NCI-H1436 (cell line): ENCODE measurements at regions not wholly inside any gene's neighbourhood (a gene's known extent, or its start where the extent isn't known, plus 50 kb on each side); places are given as distances from the start of the nearest gene placed in this dataset.

Source experiments
- DNase-seq: peaks from one replicate; lab custom pipeline; 2025; lab: John Stamatoyannopoulos, UW

DNA sequence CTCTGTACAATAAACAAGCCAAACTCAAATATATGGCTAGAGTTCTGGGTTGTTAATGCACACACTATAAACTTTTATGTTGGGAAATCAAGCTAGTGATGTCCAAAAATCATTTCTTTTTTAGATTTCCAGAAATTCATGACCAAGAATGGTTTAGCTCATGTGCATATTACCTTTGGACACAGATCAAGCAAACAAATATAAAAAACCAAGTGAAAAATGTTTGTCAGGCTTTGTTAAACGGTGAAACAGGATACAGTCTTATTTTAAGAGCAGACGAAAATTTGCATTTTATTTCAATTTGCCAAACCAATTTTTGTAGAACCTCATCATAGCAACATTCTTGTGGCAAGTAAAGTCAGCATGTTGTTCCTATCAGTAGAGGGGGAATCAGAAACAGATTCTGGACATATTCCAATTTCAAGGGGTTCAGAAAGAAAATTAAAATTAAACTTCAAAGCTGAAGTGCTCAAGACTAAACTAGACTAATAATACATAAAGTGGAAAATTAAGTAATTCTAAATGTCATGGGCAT, 413.6 kb downstream of the TRIML1 start:
- no peak for DNase-seq

DNA sequence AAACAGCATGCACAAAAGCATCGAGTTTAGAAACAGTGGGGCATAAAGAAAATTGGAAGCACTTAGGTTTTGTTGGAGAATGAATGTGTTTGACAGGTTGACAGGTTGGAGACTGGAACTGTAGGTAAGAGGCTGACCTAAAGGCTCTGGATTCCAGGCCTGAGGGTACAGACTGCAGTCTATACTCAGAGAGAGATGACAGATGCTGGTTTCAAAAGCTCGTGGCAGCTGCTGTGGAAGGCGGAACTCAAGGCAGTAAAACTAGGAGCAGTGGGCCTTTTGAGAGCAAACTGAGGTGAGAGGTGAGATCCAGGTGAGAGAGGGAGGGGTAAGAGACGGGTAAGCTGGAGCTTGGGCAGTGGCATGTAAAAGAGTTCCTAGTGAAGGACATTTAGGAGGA, 415.2 kb downstream of the TRIML1 start:
- no peak for DNase-seq

DNA sequence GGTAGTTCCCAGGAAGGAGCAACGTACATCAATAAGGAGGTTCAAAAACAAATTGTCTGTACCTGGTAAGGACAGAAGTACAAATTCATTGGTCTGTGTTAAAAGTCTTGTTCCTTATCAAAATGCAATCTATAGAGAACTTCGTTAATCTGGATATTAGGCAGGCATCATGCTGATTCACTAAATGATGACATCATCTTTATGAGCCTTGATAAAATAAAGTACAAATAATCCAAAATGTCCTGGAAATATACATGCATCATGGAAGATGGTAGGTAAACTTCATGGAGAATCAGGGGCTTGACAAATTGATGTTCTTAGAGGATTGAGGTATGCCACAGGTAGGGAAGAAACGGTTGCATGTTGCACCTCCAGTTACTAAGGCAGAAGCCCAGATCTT, 433.9 kb downstream of the TRIML1 start:
- no peak for DNase-seq

DNA sequence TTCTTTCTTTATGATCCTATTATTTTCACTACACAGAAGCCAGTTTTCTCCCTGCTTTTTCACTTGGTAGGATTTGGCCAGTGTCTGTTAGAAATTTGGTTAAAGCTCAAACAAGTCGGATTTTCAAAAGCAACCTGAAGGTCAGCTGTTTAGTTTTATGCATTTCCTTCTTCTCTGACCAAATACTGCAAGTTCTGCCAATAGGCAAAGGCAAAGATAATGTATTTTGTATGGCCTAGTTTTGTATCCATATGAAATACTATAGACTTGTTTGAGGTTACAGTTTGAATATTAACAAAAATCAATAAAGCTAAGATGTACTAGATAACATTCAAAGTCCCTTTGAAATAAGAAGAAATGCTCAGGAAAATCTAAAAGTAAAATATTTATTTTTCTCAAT, 439.4 kb downstream of the TRIML1 start:
- DNase-seq: no peak

DNA sequence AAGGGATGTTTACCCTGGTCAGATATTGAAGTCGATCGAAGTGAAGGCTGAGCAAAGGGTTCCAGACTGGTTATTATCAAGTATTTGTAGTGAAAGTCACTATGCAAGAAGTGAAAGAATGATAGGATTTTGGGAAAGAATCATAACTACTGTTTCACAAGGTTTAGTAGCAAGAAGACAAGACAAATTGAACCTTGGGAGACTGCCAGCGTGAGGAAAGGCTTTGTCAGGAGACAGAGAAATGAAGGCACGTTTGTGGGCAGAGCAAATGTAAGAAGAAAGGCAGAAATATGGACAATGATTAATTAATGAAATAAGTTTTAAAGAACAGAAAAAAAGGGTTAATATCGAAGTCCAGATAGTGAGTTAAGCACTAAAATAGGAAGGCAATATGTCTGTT, 456.8 kb downstream of the TRIML1 start:
- no peak for DNase-seq

DNA sequence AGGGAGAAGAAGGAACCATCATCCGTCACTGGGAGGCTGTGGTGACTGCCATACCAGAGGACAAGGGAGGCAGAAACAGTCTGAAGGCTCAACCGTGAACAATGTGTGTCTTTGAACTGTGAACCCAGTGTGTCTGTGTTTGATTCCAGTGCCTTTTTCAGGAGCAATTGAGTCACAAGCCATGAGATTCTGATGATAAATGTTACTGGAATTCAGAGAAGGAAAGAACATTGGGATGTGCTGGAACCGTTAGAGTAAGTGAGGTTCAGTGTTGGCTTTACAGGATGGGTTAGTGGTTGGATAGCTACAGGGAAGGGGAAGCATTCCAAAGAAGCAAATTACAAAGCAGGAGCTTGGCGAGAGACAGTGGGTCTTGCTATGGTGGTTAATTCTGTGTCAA, 464.4 kb downstream of the TRIML1 start:
- no peak for DNase-seq

DNA sequence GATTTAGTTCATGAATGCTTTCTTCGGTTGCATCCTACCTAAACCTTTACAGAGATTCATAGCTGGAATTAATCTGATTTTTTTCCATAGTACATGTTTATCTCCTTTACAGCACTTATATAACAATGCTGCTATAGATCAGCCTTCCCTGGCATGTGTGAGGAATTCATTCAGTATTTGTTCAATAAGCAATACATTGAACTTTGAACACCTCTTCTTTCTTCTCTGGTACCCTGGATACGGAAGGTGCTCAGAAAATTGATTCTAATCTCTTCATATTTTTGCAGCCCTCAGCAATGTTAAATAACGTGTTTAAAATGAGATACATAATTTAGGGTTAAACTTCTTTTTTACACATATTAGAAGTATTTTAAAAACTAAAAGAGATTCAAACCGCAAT, 467.4 kb downstream of the TRIML1 start:
- no peak for DNase-seq

DNA sequence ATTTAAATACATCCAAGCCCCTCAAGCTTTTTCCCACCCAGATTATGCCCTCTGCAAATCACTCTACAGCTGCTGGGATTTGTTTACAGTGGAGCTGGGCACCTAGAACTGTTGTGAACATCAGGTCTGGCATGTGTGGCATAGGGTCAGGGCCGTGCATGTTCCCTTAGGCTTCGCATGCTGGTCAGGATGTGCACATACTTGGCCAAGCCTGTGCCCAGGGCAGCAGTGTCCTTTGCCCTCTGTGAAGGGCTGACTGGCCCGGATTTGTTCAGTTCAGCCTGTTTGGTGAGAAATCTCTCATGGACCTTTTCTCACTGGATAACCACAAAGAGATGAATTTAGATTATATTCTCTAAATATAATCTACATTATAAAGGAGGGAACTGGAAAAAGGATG, 471.9 kb downstream of the TRIML1 start:
- DNase-seq: no peak

DNA sequence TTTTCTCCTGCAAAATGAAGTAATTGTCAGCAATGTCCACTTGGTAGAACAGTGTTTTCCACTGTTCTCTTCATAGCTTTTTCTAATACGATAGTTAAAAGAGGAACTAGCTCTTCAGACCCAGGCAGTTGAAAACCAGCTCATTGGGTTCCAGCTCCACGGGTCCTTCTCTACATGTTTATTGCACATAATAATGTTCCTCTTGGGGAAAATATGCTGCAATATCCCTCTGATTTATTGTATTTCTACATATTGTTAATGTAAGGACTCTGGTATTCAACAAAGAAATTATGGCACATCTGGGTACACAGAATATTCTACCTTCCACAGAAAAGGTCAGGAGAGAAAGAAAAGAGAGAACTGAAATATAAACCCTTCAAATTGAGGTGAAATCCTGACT, 473.4 kb downstream of the TRIML1 start:
- DNase-seq: no peak

DNA sequence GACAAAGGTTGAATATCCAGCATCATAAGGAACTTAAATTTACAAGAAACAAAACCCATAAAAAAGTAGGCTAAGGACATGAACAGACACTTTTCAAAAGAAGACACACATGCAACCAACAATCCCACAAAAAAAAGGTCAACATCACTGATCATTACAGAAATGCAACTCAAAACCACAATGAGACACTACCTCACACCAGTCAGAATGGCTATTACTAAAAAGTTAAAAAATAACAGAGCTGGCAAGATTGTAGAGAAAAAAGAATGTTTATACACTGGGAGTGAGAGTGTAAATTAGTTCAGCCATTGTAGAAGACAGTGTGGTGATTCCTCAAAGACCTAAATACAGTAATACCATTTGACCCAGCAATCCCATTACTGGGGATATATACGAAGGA, 474.7 kb downstream of the TRIML1 start:
- no peak for DNase-seq

DNA sequence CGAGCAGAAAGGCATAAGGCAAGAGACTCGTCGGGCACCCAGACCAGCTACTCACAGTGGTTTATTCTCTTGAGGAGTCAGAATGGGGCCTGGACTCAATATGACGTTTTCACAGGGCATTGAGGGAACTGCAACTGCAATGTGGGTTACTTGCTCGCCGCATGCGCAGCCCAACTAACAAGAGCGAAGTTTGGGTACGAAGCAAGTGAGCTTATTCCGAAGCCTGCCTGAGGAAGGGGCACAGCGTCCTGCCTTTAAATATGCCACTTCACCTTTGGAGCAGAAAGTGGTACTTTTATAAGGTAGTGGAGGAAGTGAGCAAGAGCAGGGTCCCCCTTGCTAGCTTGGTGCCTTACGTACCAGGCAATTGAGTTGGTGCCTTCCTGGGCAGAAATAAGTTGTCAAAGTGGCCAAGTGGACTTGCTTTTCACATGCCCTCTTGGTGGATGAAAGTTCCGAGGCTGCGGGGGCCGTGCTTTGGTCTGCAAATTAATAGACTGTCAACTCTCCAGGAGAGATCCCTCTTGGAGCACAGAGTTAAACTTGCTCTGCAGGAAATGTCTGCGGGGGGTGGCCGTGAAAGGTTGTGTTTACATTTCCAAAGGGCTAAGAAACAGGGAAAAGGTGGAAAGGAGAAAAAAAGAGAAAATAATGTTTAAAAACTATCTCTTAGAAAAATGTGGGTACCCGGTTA, 480.4 kb downstream of the TRIML1 start:
- no peak for DNase-seq

DNA sequence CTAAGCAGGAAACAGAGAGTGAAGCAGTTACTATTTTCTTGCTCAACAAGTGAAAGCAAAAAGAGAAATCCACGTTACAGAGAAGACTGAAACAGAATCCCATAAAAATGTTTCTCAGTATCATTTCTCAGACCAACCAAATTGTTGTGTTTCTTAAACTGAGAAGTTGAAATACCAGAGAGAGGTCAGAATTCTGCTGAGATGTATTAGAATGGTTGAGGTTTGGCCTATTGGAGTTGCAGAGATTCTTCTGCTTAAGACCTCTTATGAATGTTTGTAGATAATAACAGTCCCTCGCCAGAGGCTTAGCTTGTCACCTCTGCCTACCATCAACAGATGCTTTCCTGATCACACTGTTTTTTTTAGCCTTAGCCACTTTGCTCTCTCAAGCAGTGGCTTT, 481.4 kb downstream of the TRIML1 start:
- DNase-seq: no peak

DNA sequence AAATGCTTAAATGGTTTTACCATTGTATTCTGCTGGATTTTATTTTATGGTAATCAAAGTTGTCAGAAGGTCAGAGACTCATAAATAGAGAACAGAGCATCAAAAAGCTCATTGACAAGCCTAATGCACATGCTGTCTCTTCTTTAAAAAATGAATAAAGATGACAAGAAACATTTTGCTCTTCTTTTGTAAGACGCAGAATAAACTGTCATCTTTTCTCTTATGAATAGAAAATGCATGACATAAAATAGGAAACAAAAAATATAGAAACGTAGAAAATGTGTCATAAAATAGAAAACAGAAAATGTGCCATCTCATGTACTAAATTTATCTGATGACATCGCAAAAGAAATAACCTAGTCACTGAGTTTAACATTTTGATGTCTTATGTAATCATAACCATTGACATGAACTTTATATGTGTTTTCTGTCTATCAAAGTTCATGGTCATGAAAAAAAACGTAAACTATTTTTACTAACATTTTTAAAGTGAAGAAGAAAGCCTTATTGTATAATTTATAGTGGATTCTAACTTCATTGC, 484.1 kb downstream of the TRIML1 start:
- no peak for DNase-seq

DNA sequence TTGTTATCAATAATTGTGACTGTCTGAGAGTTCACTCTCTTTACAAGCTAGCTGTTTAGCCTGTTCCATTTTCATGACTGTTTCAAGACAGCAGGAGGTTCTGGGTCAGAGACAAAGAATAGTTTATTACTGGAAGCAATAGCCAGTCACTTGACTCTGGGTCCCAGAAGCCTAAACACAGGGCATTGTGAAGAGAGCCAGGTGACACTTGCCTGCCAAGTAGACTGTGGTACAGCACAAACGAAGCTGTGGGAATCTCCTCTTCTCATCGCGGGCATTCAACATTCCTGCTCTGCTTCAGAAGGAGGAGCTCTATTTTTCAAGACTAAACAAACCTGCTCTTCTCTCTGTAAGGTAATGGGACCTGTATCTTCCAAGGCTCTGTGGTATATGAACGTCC, 485.1 kb downstream of the TRIML1 start:
- DNase-seq: no peak

DNA sequence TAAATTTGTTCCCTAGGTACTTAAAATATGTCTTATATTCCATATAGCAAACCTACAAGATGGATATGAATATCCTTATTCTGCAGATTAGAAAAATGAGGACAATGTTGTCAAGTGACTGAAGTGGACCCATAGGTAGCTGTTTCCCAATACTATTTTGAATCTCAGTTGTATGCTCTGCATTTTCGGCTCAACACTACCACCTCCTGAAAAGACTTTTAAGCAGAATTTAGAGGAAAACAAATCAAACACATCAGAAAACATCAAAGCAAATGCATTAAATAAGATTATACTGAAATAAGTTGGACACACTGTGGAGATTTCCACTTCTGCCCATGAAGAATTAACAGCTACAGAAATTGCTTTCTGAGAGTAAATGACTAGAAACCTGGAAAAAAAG, 488.7 kb downstream of the TRIML1 start:
- DNase-seq: no peak

DNA sequence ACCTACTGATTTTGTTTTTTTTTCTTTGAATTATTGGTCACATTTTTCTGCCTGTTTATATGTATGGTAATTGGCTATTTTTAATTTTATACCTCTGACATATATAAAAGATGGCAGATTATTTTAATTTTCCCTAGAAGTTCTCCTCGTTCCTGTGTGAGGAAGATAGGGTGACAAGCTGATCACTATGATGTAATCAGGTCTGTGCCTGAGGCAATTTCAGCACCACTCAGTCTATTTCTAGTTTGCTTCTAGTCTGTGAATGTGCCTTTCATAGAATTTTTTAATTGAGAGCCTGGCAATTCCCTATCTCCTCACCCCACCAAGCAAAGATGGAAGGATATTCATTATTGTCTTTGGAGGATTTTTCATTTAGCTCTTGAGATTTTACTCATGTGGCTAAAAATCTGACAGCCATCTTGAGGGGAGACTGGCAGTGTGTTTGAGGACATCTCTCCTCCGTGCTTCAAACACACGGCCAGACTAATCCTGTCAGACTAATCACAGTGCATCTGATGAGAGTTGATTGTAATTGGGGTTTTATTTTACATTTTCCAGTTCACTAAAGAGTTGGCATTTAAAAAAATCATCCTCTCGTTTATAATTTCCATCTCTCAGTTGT, 500.3 kb downstream of the TRIML1 start:
- DNase-seq: no peak

DNA sequence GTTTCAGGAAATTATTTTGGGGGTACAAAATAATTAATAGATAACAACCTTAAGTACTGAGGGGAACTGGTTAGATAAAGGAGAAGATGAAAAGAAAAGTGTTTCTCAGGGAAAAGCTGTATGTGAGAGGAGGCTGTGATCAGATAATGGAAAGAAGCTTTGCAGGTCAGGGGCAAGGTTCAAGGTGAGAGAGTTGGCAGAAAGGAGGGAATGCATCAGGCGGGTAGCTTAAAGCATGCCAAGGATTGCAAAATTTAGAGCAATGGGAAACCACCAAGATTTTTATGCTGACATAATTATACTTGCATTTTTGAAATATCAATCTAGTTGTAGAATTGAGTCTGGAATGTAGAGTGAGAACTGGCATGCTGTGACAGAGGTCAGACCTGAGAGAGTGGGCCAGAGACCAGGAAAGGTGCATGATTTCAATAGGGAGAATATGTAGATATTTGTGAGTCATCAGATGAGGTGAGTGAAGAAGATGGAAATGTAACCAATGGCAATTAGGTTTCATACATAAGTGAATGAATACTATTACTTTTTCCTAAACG, 508.7 kb downstream of the TRIML1 start:
- DNase-seq: no peak

DNA sequence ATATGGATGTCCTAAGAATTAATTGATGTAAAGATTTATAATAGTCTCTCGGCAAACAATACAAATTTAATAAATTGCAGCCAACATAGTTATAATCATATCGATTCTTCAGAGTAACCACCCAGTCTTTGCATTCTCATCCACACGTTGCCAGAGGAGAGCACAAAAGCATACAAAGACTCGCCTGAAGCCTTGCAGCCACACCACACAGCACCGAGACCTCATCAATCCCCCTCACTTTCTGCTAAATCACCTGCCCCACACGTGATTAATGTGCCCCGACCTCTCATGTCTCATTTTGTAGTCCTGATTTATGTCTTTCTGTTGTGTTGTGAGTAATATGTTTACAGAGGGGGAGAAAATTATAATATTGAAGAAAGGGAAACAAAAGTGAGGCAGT, 510.4 kb downstream of the TRIML1 start:
- no peak for DNase-seq

DNA sequence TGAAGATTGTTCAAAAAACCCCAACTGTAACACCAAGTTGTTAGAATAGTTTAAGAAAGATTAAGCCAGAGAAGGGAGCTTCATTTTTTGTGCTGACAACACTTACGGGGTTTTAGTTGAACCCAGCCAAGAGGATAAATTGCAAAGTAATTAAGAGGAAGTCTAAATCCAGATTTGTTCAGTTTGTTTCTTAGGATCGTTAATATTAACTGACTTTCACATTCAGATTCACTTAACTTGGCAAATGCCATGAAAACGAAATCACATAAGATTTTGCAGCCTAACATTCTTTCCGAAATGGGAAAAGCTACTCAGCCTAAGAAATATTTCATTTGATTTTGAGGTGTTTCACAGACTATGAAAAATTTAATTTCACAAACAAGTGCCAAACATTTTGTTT, 511.3 kb downstream of the TRIML1 start:
- no peak for DNase-seq

DNA sequence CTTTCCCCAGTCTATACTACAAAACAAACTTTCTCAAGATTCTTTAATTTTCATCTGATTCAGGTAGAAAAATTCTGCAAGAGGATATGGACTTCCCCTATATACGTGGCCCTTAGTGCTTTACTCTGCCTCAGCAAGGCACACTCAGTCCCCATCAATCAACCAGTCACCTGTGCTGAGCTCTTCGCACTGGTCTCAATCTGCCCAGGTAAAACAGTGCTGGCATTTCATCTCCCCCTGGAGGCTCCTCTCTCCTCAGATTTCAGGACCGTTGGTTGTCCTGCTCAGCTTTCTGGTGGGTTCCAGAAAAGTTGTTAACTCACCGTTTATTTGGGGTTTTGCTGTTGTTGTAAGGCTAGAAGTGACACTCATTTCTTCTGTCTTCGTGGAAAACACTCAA, 518.1 kb downstream of the TRIML1 start:
- DNase-seq: no peak

DNA sequence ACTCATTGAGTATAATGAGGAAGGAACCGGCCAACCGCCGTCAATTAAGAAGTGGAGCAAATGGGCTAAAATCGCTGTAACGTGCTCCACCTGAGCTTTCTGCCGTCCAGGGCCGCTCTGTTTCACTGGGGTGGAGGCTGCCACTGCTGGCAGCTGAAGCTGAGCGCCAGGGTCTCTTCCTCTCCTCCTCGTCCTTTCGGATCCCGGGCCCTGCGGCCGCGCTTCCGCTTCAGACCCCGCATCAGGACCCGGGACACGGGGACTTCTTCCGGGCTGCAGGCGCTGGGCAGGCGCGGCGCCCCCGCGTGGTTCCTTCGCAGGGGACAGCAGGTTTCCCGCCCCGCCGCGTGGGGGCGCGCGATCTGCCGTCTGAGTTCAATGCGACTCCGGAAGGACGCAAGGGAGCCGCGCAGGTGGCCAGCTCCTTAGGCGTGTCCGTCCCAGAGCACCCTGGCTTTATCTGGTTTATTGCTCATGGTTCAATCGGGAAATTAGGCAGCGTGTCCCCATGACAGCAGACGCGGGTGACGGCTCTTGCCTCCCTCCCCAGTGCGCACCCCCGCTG, 519.8 kb downstream of the TRIML1 start:
- DNase-seq: no peak

DNA sequence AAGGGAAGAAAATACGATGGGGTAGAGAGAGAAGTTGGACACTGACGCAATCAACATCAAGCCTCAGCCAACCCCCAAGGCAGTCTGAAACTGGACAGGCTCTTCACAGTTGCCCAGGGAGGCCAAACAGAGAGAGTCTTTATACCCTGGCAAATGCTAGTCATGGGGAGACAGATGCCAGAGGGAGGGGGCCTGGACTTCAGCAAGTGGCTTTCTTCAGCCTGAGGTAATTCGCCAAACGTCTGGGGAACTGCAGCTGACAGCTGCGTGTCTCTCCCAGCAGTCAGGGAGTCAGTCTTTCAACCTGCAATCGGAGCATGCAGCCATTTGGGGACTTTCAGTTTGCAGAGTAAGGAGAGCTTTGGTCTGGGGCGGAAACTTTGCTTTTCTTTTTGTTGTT, 521.6 kb downstream of the TRIML1 start:
- no peak for DNase-seq

DNA sequence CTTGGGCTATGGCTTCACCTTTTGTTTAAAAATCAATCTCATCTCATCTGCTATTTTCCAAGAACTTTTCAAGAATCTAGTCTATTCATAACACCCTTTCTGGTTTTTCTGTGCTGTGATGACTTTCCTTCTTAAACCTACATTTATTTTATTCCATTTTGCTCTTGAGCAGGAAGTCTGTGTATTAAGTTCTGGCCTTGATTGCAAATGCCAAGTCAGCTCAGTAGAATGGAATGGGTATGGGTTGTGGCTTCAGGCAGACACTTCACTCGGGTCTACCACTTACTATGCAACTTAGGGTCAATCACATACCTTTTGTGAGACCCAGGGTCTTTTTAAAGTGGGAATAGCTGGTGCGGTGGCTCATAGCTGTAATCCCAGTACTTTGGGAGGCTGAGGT, 522.3 kb downstream of the TRIML1 start:
- no peak for DNase-seq
